CMK (cell line): ENCODE measurements at regions not wholly inside any gene's neighbourhood (a gene's known extent, or its start where the extent isn't known, plus 50 kb on each side); places are given as distances from the start of the nearest gene placed in this dataset.
A peak's percentile ranks its signal among the peaks of the same experiment; 100 is the strongest.

Experiments
- DNase-seq: peaks from one replicate; pipeline ENCODE4 v3.0.0-alpha.2; 2010; ENCODE audit warnings: low read depth

- peak; percentile 27 for DNase-seq
These were observed 192.0 kb upstream of the JUN start for GRCh38 chr1:58975888-58976287.

GRCh38 chr1:58976294-58976693 is 192.4 kb upstream of the JUN start:
- no peak for DNase-seq

GRCh38 chr1:58977598-58977997 is 193.8 kb upstream of the JUN start:
- DNase-seq: no peak

GRCh38 chr1:58978096-58978495 is 194.2 kb upstream of the JUN start:
- DNase-seq: no peak

GRCh38 chr1:58979086-58979485 is 195.2 kb upstream of the JUN start:
- DNase-seq: no peak

GRCh38 chr1:58979677-58980076 is 195.8 kb upstream of the JUN start:
- DNase-seq: no peak

GRCh38 chr1:58981392-58981791 is 197.5 kb upstream of the JUN start:
- no peak for DNase-seq

- DNase-seq: no peak
These were observed 198.6 kb upstream of the JUN start for GRCh38 chr1:58982259-58982998.

GRCh38 chr1:58983162-58983561 is 199.3 kb upstream of the JUN start:
- no peak for DNase-seq

- DNase-seq: no peak
These were observed 199.9 kb upstream of the JUN start for GRCh38 chr1:58983633-58984245.

- no peak for DNase-seq
These were observed 203.3 kb upstream of the JUN start for GRCh38 chr1:58986996-58987767.

GRCh38 chr1:58988752-58989151 is 204.9 kb upstream of the JUN start:
- no peak for DNase-seq

GRCh38 chr1:58989845-58990244 is 206.0 kb upstream of the JUN start:
- DNase-seq: no peak

- DNase-seq: no peak
These were observed 207.5 kb upstream of the JUN start for GRCh38 chr1:58991305-58991704.

GRCh38 chr1:58992643-58993042 is 208.8 kb upstream of the JUN start:
- no peak for DNase-seq

- no peak for DNase-seq
These were observed 209.6 kb upstream of the JUN start for GRCh38 chr1:58993403-58993802.

- no peak for DNase-seq
These were observed 210.8 kb upstream of the JUN start for GRCh38 chr1:58994664-58995063.

- no peak for DNase-seq
These were observed 212.7 kb upstream of the JUN start for GRCh38 chr1:58996341-58997059.

- no peak for DNase-seq
These were observed 213.2 kb upstream of the JUN start for GRCh38 chr1:58997060-58997411.

GRCh38 chr1:58997637-58998036 is 213.8 kb upstream of the JUN start:
- no peak for DNase-seq

- peak; percentile 49 for DNase-seq
These were observed 215.8 kb upstream of the JUN start for GRCh38 chr1:58999676-59000075.

GRCh38 chr1:59004755-59005154 is 220.9 kb upstream of the JUN start:
- no peak for DNase-seq
